ENCODE measurements at regions not wholly inside any gene's neighbourhood (a gene's known extent, or its start where the extent isn't known, plus 50 kb on each side); places are given as distances from the start of the nearest gene placed in this dataset.
A peak's percentile ranks its signal among the peaks of the same experiment; 100 is the strongest.

GRCh38 chr5:73351593-73351992 is 97.0 kb downstream of the FOXD1 start:
- no peak for ATAC-seq
- no peak for DNase-seq
- intact Hi-C loops (cut with DNase I), result no loop called here

GRCh38 chr5:73346878-73347408 is 101.6 kb downstream of the FOXD1 start:
- DNase-seq, result no peak
- intact Hi-C loops (cut with DNase I), result no loop called here
- ATAC-seq, result no peak

- DNase-seq (no peak), ATAC-seq (no peak)
- intact Hi-C loops (cut with DNase I), result no loop called here
Measured at GRCh38 chr5:73344835-73345234, 103.7 kb downstream of the FOXD1 start.

GRCh38 chr5:73339711-73340110 is 108.9 kb downstream of the FOXD1 start:
- DNase-seq, result no peak
- no peak for ATAC-seq
- intact Hi-C loops (cut with DNase I), result no loop called here

- DNase-seq (no peak), ATAC-seq (no peak)
- intact Hi-C loops (cut with DNase I), result no loop called here
Measured at GRCh38 chr5:73339051-73339575, 109.5 kb downstream of the FOXD1 start.

GRCh38 chr5:73338256-73339050 is 110.1 kb downstream of the FOXD1 start:
- intact Hi-C loops (cut with DNase I), result no loop called here
- ATAC-seq, result peak in 1 of 2 donors; percentile 79
- DNase-seq, result peak; percentile 17

DNA sequence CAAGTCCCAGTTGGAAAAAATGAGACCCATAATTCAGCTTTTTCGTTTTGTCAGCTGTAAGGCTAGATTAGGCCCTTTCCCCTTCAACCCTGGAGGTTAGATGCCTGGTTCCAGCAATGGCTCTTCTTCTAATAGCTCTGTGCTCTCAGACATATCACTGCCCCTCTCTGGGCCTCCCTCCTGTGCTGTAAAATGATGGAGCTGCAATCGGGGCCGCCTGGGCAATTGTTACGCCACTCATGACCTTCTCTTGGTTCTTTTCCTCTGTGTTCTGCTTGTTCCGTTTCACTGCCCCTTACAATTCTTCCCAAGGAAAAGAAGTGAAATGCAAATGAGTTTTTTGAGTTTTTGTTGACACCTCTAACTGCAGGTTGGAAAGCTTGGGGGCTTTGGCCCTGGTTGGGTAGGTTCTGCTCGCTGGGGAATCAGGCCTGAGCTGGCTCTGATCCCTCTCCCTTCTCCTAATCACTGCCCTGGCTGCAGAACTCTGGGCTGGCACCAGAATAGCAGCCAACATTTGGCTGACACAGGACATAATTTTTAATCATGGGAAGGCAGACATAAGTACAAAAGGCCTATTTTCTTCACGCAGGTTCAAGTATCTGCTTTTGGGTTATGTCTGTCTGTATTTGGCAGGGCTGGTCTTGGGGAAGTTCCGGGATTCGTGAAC is 110.9 kb downstream of the FOXD1 start:
- ATAC-seq (no peak), DNase-seq (no peak)
- intact Hi-C loops (cut with DNase I), result no loop called here

- ATAC-seq, result no peak
- intact Hi-C loops (cut with DNase I), result no loop called here
- DNase-seq, result no peak
Measured at GRCh38 chr5:73336366-73336765, 112.2 kb downstream of the FOXD1 start.

DNA sequence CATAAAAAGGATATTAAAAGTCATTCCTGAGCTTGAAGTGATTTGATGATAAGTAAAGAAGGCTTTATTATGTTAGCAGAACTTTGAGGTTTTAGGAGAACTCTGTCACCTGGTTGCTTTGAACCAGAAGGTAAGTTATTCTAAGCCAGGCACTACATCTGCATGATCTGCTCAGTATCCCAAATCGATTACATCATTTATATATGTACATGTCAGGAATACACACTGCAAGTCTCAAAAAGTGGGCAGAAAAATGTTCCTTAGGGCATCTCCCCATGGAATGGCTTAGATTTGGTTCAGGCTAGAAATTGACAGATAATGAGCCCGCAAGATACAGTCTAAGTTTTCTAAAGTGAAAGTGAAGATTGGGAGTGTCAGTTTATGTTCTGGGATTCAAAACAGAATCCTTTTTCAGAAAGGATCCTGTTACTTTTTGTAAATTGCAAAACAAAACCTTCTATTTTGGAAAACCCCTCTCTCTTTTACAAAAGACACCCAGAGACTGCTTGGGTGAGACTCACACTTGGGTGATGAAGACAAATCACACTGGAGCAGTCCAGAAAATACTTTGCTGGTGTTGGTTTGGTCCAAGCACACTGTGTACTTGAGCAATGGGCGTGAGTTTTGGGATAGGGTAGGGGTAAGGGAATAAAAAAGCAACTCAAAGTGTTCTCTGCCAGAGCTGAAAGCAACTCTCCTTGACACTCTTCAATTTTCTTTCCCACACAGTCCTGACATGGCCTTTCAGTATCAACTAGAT is 114.5 kb downstream of the FOXD1 start:
- intact Hi-C loops (cut with DNase I), result no loop called here
- DNase-seq, result no peak
- no peak for ATAC-seq

DNA sequence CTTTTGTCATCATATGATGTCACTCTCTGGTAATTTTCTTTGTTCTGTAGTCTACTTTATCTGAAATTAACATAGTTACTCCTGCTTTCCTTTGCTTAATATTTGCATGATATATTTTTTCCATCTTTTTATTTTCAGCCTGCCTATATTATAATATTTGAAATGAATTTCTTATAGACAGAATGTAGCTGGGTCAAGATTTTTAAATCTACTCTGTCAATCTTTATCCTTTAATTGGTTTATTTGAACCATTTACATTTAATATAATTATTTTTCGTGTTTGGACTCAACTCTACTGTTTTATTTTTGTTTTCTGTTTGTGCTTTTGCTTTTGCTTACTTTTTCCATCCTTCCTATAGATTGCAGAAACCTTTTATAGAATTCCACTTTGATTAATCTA is 118.0 kb downstream of the FOXD1 start:
- intact Hi-C loops (cut with DNase I), result no loop called here
- no peak for ATAC-seq
- DNase-seq, result no peak

DNA sequence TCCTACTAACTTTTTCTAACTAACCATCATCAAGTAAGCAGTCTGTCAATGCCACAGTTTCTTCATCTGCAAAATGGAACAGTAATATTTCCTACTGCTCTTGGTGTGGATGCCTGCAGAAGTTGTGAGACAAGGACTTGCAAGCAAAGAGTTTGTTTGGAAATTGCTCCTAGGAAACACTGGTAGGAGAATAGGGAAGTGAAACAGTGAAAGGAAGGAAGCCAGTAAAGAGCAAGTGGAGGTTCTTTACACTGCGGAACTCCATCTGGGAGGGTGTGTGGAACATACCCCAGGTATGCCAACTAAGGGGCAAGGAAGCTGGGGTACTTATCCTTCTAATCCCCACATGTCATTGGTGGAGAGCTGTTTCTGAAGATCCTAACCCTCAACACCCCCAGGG is 119.9 kb downstream of the FOXD1 start:
- ATAC-seq (no peak), DNase-seq (no peak)
- intact Hi-C loops (cut with DNase I), result no loop called here

- intact Hi-C loops (cut with DNase I), result no loop called here
- DNase-seq, result no peak
- ATAC-seq, result no peak
Measured at GRCh38 chr5:73327908-73328455, 120.6 kb downstream of the FOXD1 start.

DNA sequence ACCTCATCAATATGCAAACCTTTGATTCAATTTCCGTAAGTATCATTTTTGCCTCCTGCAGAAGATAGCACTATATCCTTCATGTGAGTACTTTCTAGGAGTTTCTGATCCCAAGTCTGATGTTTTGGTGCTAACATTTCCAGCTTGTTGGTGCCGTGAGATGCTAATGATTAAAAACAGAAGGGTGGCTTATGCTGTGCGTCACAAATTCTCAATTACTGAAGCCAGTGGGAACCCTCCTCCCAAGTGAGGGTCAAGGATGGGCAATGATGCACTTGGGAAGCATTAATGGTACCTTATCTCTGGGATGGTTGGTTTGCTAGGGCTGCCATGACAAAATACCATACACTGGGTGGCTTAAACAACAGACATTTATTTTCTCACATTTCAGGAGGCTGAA is 123.0 kb downstream of the FOXD1 start:
- intact Hi-C loops (cut with DNase I), result no loop called here
- DNase-seq (no peak), ATAC-seq (no peak)

DNA sequence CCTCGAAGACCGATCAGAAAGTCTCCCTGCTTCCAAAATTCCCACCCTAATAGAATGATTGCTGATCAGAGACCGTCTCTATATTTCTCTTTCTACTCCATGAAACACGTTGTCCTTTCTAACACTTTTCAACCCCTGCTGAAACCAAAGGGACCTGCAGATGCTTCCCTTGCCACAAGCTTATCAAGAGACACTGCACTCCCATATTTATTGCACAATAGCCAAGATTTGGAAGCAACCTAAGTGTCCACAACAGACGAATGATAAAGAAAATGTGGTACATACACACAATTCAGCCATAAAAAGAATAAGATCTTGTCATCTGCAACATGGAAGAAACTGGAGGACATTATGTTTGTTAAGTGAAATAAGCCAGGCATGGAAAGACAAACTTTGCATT is 125.1 kb downstream of the FOXD1 start:
- DNase-seq (no peak), ATAC-seq (no peak)
- intact Hi-C loops (cut with DNase I), result no loop called here

GRCh38 chr5:73322437-73323076 is 126.0 kb downstream of the FOXD1 start:
- ATAC-seq, result no peak
- intact Hi-C loops (cut with DNase I), result no loop called here
- DNase-seq, result no peak

DNA sequence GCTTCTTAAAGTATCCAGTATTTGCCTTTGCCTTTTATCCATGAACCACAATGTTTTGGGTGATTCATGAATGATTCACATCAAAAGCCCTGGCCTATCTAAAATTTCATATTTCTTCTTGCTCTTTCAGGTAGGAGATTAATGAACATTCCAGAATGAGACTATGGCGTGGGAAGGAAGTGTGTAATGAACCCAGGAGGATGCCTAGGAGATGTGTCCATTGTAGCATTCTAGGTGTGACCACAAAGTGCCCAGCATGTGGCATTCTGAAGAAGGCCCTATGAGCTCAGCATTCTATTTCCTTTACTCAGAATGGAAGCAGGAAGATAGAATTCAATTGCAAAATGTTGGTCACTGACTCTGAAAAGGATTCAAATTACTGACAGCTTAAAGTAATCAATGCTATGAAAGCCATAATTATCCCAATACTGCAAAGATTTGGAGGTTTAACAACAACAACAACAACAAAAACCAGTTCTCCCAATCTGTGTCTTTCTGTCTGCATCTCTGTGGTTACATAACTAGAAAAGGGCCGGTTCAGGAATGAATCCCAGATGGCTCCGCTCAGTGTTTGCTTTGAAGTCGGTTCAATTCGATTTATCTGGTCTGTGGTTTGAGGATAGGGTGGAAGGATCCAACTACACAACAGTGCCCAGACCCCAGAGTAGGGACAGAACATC is 126.7 kb downstream of the FOXD1 start:
- intact Hi-C loops (cut with DNase I), result no loop called here
- ATAC-seq (no peak), DNase-seq (no peak)

GRCh38 chr5:73319036-73319435 is 129.5 kb downstream of the FOXD1 start:
- no peak for ATAC-seq
- DNase-seq, result no peak
- intact Hi-C loops (cut with DNase I), result no loop called here

DNA sequence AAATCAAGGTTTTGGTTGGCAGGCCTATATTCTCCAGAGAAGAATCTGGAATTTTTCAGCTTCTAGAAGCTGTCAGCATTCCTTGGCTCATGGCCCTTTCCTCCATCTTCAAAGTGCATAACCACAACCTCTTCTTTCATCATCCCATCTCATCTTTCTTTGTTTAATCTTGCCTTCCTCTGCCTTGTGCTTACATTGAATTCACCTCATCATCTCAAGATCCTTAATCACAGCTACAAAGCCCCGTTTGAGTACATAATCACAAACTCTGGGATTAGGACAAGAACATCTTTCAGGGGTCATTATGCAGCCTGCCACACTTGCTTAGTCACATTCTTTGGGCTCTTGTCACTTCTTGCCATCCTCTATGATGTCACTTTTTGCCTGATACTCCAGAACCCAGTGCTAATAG is 130.3 kb downstream of the FOXD1 start:
- no peak for DNase-seq
- ATAC-seq, result no peak
- intact Hi-C loops (cut with DNase I), result no loop called here

- intact Hi-C loops (cut with DNase I), result no loop called here
- ATAC-seq (no peak), DNase-seq (no peak)
Measured at GRCh38 chr5:73317523-73317922, 131.1 kb downstream of the FOXD1 start.

Data from left cardiac atrium (tissue), 4 donors.